ENCODE measurements at regions not wholly inside any gene's neighbourhood (a gene's known extent, or its start where the extent isn't known, plus 50 kb on each side); places are given as distances from the start of the nearest gene placed in this dataset.
A peak's percentile ranks its signal among the peaks of the same experiment; 100 is the strongest.

DNA sequence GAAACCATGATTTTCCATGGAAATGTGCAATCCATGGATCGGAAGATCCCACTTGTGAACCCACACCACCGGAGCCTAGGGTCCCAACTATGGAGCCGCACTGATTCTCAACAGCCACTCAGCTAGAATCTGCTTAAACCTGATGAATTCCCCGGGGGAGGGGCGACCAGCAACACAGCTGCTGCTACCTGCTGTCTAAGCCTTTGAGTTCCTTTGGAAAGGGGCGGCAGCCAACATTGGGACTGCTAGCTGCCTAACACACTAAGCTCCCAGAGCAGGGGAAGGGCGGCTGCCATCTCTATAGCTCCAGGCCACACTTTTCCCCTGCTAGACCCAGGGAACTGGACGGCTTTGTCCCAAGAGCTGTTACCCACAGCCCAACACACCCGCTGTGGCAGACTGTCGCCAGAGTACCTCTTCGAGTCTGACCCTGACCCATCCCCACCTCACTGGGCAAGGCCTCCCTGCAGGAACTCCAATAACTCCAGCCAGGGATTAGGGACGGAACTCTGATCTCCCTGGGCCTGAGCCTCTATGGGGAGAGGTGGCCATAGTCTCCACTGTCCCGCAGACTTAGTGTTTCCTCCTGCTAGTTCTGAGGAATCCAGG, 205.8 kb upstream of the SLC16A7 start:
- H3K27me3 ChIP-seq (ENCODE audit: insufficient read depth, low read length): peaks cover 6% of the 10 kb centered on the region; the same call in 1 of the 2 replicates
- no peaks in the 10 kb centered on the region for H3K36me3 ChIP-seq (ENCODE audit: insufficient read depth, low read length)
- H3K27ac ChIP-seq (ENCODE audit: low read depth, low read length): no peak overlapping the region
- no peak overlapping the region for H2AFZ ChIP-seq (ENCODE audit: low read length, unreplicated experiment)
- no peaks in the 10 kb centered on the region for H3K79me2 ChIP-seq (ENCODE audit: control insufficient read depth, insufficient read depth, low read length, unreplicated experiment)
- H3K4me1 ChIP-seq (ENCODE audit: control insufficient read depth, insufficient read depth, low read length, unreplicated experiment): no peaks in the 10 kb centered on the region
- H3K4me3 ChIP-seq (ENCODE audit: low read depth, low read length): no peak overlapping the region

DNA sequence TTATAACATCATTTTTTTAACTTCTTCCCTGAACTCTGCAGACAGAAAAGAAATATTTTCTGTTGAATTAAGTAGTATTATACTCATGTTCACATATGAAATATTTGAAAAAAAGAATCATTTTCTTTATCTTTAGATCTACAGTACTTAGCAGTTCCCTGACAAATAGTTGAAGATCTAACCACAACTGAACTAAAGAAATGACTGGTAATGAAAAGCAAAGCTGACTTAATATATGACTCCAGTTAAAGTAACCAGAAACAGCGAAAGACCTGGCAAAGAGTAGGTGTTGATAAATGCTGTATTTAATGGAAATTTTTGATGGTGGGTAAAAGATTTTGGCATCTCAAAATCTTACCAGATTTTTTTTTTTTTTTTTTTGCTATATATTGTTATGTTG, 207.1 kb upstream of the SLC16A7 start:
- Histone ChIP-seq H3K4me1 (ENCODE audit: control insufficient read depth, insufficient read depth, low read length, unreplicated experiment) (peaks cover 2% of the 10 kb centered on the region), H3K4me3 (ENCODE audit: low read depth, low read length) (no peak overlapping the region), H3K27me3 (ENCODE audit: insufficient read depth, low read length) (peaks cover 6% of the 10 kb centered on the region; the same call in 1 of the 2 replicates), H3K27ac (ENCODE audit: low read depth, low read length) (no peak overlapping the region), H3K36me3 (ENCODE audit: insufficient read depth, low read length) (no peaks in the 10 kb centered on the region), H2AFZ (ENCODE audit: low read length, unreplicated experiment) (no peak overlapping the region), H3K79me2 (ENCODE audit: control insufficient read depth, insufficient read depth, low read length, unreplicated experiment) (no peaks in the 10 kb centered on the region)

DNA sequence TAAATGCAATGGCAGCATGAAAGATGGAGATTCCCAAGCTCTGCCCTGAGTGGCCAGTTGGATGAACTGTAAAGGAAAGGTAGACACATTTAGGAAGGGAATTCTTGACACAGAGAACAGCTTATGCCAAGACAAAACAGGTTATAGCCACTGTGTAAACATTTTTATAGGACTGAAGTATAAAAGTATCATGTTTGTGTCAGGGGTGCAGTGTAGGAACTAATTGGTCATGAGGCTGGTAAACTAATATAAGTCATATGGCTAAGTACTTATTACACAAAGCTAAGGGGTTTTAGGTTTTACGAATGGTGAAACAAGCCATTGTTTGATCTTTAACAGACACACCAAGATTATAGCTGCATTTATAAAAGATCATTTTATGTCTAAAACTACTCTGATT, 207.7 kb upstream of the SLC16A7 start:
- Histone ChIP-seq H3K27ac (ENCODE audit: low read depth, low read length) (no peak overlapping the region), H3K27me3 (ENCODE audit: insufficient read depth, low read length) (peaks cover 6% of the 10 kb centered on the region; the same call in 1 of the 2 replicates), H2AFZ (ENCODE audit: low read length, unreplicated experiment) (no peak overlapping the region), H3K79me2 (ENCODE audit: control insufficient read depth, insufficient read depth, low read length, unreplicated experiment) (no peaks in the 10 kb centered on the region), H3K4me1 (ENCODE audit: control insufficient read depth, insufficient read depth, low read length, unreplicated experiment) (peaks cover 7% of the 10 kb centered on the region), H3K36me3 (ENCODE audit: insufficient read depth, low read length) (no peaks in the 10 kb centered on the region), H3K4me3 (ENCODE audit: low read depth, low read length) (no peak overlapping the region)

DNA sequence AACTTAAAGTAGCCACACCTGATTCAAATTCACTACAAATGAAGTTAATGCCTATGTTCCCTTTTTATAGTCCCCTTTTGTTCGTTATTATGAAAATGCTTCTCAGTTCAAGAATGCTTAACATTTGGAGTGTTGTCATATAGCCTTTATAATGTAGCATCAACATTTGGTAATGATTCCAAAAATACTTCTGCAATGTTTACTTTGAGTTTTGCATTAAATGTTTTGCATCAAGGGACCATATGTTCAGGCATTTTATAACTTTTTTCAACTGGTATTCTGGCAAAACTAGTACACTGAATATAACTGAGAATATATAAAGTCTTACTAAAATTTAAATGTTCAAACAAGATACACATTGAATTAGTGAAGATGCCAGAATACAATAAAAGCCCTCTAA, 209.6 kb upstream of the SLC16A7 start:
- no peak overlapping the region for H3K4me3 ChIP-seq (ENCODE audit: low read depth, low read length)
- no peaks in the 10 kb centered on the region for H3K36me3 ChIP-seq (ENCODE audit: insufficient read depth, low read length)
- H2AFZ ChIP-seq (ENCODE audit: low read length, unreplicated experiment): no peak overlapping the region
- no peak overlapping the region for H3K27ac ChIP-seq (ENCODE audit: low read depth, low read length)
- H3K79me2 ChIP-seq (ENCODE audit: control insufficient read depth, insufficient read depth, low read length, unreplicated experiment): no peaks in the 10 kb centered on the region
- H3K27me3 ChIP-seq (ENCODE audit: insufficient read depth, low read length): no peaks in the 10 kb centered on the region
- H3K4me1 ChIP-seq (ENCODE audit: control insufficient read depth, insufficient read depth, low read length, unreplicated experiment): peaks cover 12% of the 10 kb centered on the region

DNA sequence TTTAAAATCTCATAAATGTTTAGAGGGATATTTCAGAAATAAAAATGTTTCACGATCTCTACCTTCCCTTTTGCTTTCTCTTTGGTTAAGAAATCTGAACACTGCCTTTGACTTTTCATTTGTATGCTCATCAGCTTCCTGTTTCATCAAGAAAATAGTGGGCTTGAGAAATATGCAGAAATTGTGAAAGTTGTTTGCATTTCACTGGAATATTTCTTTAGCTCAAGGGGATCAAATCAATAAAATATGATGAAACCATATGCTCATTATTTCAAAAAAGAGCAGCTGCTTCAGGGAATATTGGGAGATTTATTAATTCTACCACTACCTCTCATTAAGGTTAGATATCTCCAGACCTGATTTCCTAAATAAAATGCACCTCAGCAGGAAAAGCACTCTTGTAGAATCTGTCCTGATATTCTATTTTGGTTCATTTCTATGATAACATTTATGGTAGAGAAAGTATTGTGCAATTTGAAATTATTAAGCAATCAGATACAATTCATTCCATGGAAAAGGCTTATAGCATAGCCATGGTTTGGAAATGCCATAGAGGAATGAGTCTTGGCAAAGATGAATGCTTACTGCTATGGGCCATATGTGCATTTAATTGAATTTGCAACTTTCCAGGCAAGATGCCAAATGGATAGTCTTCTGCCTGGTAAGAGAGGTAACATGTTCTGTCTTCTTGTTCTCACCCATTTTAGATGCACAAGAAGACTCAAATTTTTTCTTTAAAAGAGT, 212.6 kb upstream of the SLC16A7 start:
- Histone ChIP-seq H3K79me2 (ENCODE audit: control insufficient read depth, insufficient read depth, low read length, unreplicated experiment) (no peaks in the 10 kb centered on the region), H3K27ac (ENCODE audit: low read depth, low read length) (peak overlapping the region; percentile 65), H3K27me3 (ENCODE audit: insufficient read depth, low read length) (no peaks in the 10 kb centered on the region), H3K36me3 (ENCODE audit: insufficient read depth, low read length) (no peaks in the 10 kb centered on the region), H3K4me3 (ENCODE audit: low read depth, low read length) (peak overlapping the region; percentile 62), H2AFZ (ENCODE audit: low read length, unreplicated experiment) (peak overlapping the region; percentile 82), H3K4me1 (ENCODE audit: control insufficient read depth, insufficient read depth, low read length, unreplicated experiment) (peaks cover 12% of the 10 kb centered on the region)

DNA sequence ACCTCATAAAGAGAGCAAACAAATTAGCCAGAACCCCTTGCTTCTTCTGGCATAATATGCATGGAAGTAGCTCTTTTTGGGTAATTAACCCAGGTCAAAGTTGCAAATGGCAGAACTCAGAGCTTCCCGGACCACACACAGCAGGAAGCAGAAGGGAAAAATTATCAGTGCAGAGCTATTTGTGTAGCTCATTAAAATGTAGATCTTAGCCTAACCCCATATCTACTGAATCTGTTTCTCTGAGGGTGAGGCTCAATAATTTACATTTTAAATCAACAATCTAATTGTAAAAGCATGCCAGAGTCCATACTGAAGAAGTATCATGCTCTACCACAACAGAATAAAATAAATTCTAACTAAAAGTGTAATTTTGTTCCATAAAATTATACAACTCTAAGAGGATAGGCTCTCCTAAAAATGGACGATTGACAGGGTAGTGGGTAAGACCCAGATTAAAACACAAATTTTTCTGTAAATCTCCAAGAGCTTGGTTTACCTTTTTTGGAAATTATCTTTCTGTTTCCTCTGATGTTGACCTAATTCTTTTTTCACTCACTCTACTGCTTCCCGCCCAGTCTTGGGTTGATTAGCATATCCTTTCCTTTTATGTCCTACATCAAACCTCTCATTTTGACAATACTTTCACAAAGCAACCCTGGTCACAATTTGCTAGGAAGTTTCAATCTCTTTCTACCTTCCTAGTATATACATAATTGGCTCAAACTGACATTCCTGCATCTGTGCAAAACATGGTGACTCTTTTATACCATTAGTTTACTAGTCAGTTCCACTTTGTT, 213.3 kb upstream of the SLC16A7 start:
- H3K36me3 ChIP-seq (ENCODE audit: insufficient read depth, low read length): no peaks in the 10 kb centered on the region
- H3K79me2 ChIP-seq (ENCODE audit: control insufficient read depth, insufficient read depth, low read length, unreplicated experiment): no peaks in the 10 kb centered on the region
- H3K27me3 ChIP-seq (ENCODE audit: insufficient read depth, low read length): no peaks in the 10 kb centered on the region
- H2AFZ ChIP-seq (ENCODE audit: low read length, unreplicated experiment): peak overlapping the region; percentile 82
- H3K4me3 ChIP-seq (ENCODE audit: low read depth, low read length): peak overlapping the region; percentile 62
- H3K27ac ChIP-seq (ENCODE audit: low read depth, low read length): peak overlapping the region; percentile 65
- peaks cover 12% of the 10 kb centered on the region for H3K4me1 ChIP-seq (ENCODE audit: control insufficient read depth, insufficient read depth, low read length, unreplicated experiment)

DNA sequence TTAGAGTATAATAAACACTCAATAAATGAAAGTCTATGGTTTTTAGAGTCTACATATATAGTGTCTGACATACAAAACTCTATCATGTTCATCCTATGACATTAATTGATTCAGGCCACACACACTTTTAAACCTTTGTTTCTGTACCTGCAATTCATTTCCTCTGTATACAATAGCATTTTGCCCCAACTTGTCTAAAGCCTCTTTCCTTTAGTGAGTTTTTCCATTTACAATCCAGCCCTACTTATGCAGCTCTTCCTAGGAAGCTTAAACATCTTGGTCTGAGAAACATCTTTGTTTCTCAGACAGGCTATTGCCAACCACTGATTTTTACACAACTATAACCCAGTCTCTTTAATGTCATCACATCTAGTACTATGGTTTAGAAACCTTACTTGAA, 214.7 kb upstream of the SLC16A7 start:
- Histone ChIP-seq H2AFZ (ENCODE audit: low read length, unreplicated experiment) (no peak overlapping the region), H3K4me1 (ENCODE audit: control insufficient read depth, insufficient read depth, low read length, unreplicated experiment) (peaks cover 12% of the 10 kb centered on the region), H3K79me2 (ENCODE audit: control insufficient read depth, insufficient read depth, low read length, unreplicated experiment) (no peaks in the 10 kb centered on the region), H3K27ac (ENCODE audit: low read depth, low read length) (no peak overlapping the region), H3K4me3 (ENCODE audit: low read depth, low read length) (no peak overlapping the region), H3K36me3 (ENCODE audit: insufficient read depth, low read length) (no peaks in the 10 kb centered on the region), H3K27me3 (ENCODE audit: insufficient read depth, low read length) (no peaks in the 10 kb centered on the region)

DNA sequence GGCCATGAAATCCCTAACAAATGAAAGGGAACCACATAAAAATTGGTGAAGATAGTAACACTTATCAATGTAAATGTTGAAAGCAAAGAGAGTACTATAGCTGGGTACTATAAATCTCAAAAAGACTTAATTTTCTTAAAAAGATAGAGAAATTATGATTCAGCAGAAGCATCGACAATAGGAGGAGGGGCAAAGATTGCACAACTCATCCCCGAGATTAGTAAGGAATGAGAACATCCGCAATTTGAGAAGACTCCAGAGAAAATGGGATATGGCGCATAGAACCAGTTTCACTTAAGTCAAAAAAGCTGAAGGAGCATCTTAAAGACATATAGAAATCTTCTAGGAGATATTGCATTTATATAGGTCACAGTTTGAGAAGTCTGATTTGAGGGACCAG, 220.2 kb upstream of the SLC16A7 start:
- H3K4me3 ChIP-seq (ENCODE audit: low read depth, low read length): no peak overlapping the region
- H3K4me1 ChIP-seq (ENCODE audit: control insufficient read depth, insufficient read depth, low read length, unreplicated experiment): no peaks in the 10 kb centered on the region
- no peak overlapping the region for H3K27ac ChIP-seq (ENCODE audit: low read depth, low read length)
- no peaks in the 10 kb centered on the region for H3K36me3 ChIP-seq (ENCODE audit: insufficient read depth, low read length)
- no peaks in the 10 kb centered on the region for H3K79me2 ChIP-seq (ENCODE audit: control insufficient read depth, insufficient read depth, low read length, unreplicated experiment)
- no peak overlapping the region for H2AFZ ChIP-seq (ENCODE audit: low read length, unreplicated experiment)
- no peaks in the 10 kb centered on the region for H3K27me3 ChIP-seq (ENCODE audit: insufficient read depth, low read length)

DNA sequence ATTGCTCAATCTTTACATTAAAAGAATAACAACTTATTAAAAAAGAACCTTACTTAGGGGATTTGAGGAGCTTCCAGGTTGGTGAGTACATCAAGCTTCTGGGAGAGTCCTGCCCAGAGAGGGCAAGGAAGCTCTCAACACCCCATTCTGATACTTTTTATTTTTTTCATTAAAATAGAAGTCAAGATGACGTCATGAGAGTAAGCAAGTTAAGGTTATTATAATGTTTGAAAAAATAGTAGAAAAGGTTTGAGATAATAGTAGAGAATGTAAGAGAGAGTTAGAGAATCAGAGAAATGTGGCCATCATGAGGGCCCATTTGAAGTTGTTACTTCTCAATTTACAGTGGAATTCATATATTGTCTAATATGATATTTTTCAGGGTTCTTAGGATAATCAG, 221.0 kb upstream of the SLC16A7 start:
- no peak overlapping the region for H3K4me3 ChIP-seq (ENCODE audit: low read depth, low read length)
- H3K27ac ChIP-seq (ENCODE audit: low read depth, low read length): no peak overlapping the region
- H3K27me3 ChIP-seq (ENCODE audit: insufficient read depth, low read length): no peaks in the 10 kb centered on the region
- no peak overlapping the region for H2AFZ ChIP-seq (ENCODE audit: low read length, unreplicated experiment)
- H3K79me2 ChIP-seq (ENCODE audit: control insufficient read depth, insufficient read depth, low read length, unreplicated experiment): no peaks in the 10 kb centered on the region
- H3K36me3 ChIP-seq (ENCODE audit: insufficient read depth, low read length): no peaks in the 10 kb centered on the region
- no peaks in the 10 kb centered on the region for H3K4me1 ChIP-seq (ENCODE audit: control insufficient read depth, insufficient read depth, low read length, unreplicated experiment)

DNA sequence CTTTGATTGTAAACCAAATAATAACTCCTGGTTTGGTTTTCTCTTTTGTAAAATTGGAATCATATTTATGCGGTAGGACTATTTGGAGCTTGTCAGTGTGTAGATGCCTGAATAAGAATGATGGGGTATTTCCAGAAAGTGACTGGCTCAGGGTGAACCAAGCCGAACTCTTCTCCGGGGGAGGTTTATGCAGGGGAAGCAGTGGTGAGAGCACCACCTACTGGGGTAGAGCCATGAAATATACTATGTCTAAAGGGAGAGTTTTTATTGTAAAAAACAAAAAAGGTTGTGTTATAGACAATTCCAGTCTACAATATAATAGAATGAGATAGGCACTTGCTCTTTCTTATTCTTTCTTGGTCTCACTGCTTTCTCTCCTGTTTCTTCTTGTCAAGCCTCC, 222.9 kb upstream of the SLC16A7 start:
- H3K27ac ChIP-seq (ENCODE audit: low read depth, low read length): no peak overlapping the region
- no peak overlapping the region for H3K4me3 ChIP-seq (ENCODE audit: low read depth, low read length)
- H2AFZ ChIP-seq (ENCODE audit: low read length, unreplicated experiment): no peak overlapping the region
- no peaks in the 10 kb centered on the region for H3K36me3 ChIP-seq (ENCODE audit: insufficient read depth, low read length)
- H3K79me2 ChIP-seq (ENCODE audit: control insufficient read depth, insufficient read depth, low read length, unreplicated experiment): no peaks in the 10 kb centered on the region
- H3K27me3 ChIP-seq (ENCODE audit: insufficient read depth, low read length): no peaks in the 10 kb centered on the region
- no peaks in the 10 kb centered on the region for H3K4me1 ChIP-seq (ENCODE audit: control insufficient read depth, insufficient read depth, low read length, unreplicated experiment)

All from ACC112 (cell line).